ENCODE measurements at regions not wholly inside any gene's neighbourhood (a gene's known extent, or its start where the extent isn't known, plus 50 kb on each side); places are given as distances from the start of the nearest gene placed in this dataset.

GRCh38 chr16:85188822-85189672, 76.8 kb upstream of the CIBAR2 start:
- 0 out of 2 replicates have a peak, but pooled peaks cover 6% of the 10 kb centered on the region for H3K9me3 ChIP-seq
- H3K4me3 ChIP-seq (ENCODE audit: low read depth in 2 of 2, low read length in 1 of 2) = no peak overlapping the region
- H3K4me2 ChIP-seq = no peak overlapping the region
- 97% methylated on average over 3 of the region's 3 CpGs for WGBS (ENCODE audit: low lambda C conversion rate)
- no peaks in the 10 kb centered on the region for H3K27me3 ChIP-seq (ENCODE audit: insufficient read depth)
- peaks cover 14 to 17% of the 10 kb centered on the region in 2 experiments for H3K36me3 ChIP-seq (replicated peaks in 1 of 2; ENCODE audit: control insufficient read depth in 1 of 2, insufficient read depth in 2 of 2, low read length in 1 of 2)
- H3F3A ChIP-seq (replicated peaks; ENCODE audit: insufficient read depth) = peaks cover 4% of the 10 kb centered on the region
- no peak for TF ChIP-seq RCOR1 (IDR thresholded peaks at IDR 0.05; ENCODE audit: low read length)
- TF ChIP-seq CTCF (IDR thresholded peaks at IDR 0.05) = no peak
- TF ChIP-seq ZBTB33 (IDR thresholded peaks at IDR 0.05; ENCODE audit: borderline replicate concordance, low read depth) = no peak
- no peak for TF ChIP-seq MXI1 (IDR thresholded peaks at IDR 0.05; ENCODE audit: low read depth, low read length)
- TF ChIP-seq ELF1 (IDR thresholded peaks at IDR 0.05) = no peak
- TF ChIP-seq USF2 (IDR thresholded peaks at IDR 0.05; ENCODE audit: borderline replicate concordance, low read depth, low read length) = no peak
- TF ChIP-seq JUND (IDR thresholded peaks at IDR 0.05) = no peak
- no peak for TF ChIP-seq NFIC (IDR thresholded peaks at IDR 0.05; ENCODE audit: borderline replicate concordance)
- TF ChIP-seq CHD2 (IDR thresholded peaks at IDR 0.05; ENCODE audit: low read length, partially characterized antibody) = no peak
- TF ChIP-seq MAX (IDR thresholded peaks at IDR 0.05; ENCODE audit: low read depth) = no peak
- TF ChIP-seq TCF12 (IDR thresholded peaks at IDR 0.05) = no peak
- POLR2A ChIA-PET = no interaction called here
- H3K27ac ChIP-seq (ENCODE audit: low read depth in 2 of 2, low read length in 1 of 2) = no peak overlapping the region
- H3K9ac ChIP-seq = no peak overlapping the region
- H3K4me1 ChIP-seq (ENCODE audit: control insufficient read depth in 1 of 2, insufficient read depth in 2 of 2, low read depth in 1 of 2, low read length in 1 of 2) = peaks cover 0 to 21% of the 10 kb centered on the region in 2 experiments; a peak in 2 of 4 replicates
- DNase-seq = no peak
- no peaks in the 10 kb centered on the region for H3K9me2 ChIP-seq
- CTCF ChIA-PET = interaction anchor here (3.5 kb wide), 1 partner anchor 16 kb away, joined by 18 read pairs; no protein-coding TSS in a partner anchor
- H4K20me1 ChIP-seq (ENCODE audit: insufficient read depth) = no peaks in the 10 kb centered on the region
- peaks cover 22% of the 10 kb centered on the region; the same call in 1 of the 2 replicates for H3K79me2 ChIP-seq (ENCODE audit: insufficient read depth)
- H2AFZ ChIP-seq (ENCODE audit: low read depth) = no peak overlapping the region
